ENCODE measurements at regions not wholly inside any gene's neighbourhood (a gene's known extent, or its start where the extent isn't known, plus 50 kb on each side); places are given as distances from the start of the nearest gene placed in this dataset.

DNA sequence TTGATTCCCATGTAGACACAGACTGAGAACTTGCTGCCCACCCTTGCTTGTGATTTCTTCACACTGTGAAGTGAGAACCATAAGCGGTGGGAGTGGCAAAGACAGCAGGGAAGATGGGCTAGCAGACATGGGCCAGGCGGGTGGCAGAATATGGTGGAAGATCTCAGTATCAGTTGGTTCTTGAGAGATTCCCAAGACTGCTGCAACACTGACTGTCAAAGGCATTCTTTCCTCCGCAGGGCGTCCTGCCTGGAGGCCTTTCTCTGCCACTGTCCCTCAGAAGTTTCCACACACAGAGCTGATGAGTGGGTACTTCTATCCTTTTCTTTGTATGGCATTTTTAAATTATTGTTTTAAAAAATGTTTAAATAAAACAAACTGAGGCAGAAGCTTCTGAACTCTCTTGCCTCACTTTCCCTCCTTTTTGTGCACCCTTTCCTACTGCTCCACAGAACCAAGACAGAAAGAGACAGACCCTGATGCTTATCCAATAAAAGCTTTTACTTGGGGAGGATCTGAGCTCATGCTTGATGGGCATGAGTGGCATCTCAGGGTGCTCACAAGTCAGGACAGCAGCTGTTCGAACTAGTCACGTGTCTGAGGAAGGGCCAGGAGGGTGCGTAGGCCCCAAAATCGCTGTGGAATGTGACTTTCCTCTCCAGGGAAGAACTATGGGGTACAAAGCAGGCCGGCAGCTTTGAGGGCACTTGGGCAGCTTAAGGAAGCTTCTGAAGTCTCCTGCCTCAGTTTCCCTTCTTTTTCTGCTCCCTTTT is 104.7 kb upstream of the PCGF5 start:
- no peak overlapping the region for H3K4me3 ChIP-seq (ENCODE audit: low read depth, low read length)
- no peak for DNase-seq (ENCODE audit: low read depth)
- TF ChIP-seq, protein P1, sequence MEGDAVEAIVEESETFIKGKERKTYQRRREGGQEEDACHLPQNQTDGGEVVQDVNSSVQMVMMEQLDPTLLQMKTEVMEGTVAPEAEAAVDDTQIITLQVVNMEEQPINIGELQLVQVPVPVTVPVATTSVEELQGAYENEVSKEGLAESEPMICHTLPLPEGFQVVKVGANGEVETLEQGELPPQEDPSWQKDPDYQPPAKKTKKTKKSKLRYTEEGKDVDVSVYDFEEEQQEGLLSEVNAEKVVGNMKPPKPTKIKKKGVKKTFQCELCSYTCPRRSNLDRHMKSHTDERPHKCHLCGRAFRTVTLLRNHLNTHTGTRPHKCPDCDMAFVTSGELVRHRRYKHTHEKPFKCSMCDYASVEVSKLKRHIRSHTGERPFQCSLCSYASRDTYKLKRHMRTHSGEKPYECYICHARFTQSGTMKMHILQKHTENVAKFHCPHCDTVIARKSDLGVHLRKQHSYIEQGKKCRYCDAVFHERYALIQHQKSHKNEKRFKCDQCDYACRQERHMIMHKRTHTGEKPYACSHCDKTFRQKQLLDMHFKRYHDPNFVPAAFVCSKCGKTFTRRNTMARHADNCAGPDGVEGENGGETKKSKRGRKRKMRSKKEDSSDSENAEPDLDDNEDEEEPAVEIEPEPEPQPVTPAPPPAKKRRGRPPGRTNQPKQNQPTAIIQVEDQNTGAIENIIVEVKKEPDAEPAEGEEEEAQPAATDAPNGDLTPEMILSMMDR (conservative IDR thresholded peaks at IDR 0.05; ENCODE audit: low read depth, low read length), result no peak

GRCh38 chr10:91117505-91117904 is 103.0 kb upstream of the PCGF5 start:
- TF ChIP-seq, protein P1 (conservative IDR thresholded peaks at IDR 0.05; ENCODE audit: low read depth, low read length), result no peak
- no peak for DNase-seq (ENCODE audit: low read depth)
- no peak overlapping the region for H3K4me3 ChIP-seq (ENCODE audit: low read depth, low read length)

GRCh38 chr10:91120348-91120747 is 100.1 kb upstream of the PCGF5 start:
- no peak overlapping the region for H3K4me3 ChIP-seq (ENCODE audit: low read depth, low read length)
- DNase-seq (ENCODE audit: low read depth), result no peak
- TF ChIP-seq, protein P1 (conservative IDR thresholded peaks at IDR 0.05; ENCODE audit: low read depth, low read length), result no peak

- DNase-seq (ENCODE audit: low read depth), result no peak
- H3K4me3 ChIP-seq (ENCODE audit: low read depth, low read length), result no peak overlapping the region
- TF ChIP-seq, protein P1 (conservative IDR thresholded peaks at IDR 0.05; ENCODE audit: low read depth, low read length), result no peak
These were observed 97.2 kb upstream of the PCGF5 start for GRCh38 chr10:91123261-91123660.

GRCh38 chr10:91124016-91124415 is 96.4 kb upstream of the PCGF5 start:
- H3K4me3 ChIP-seq (ENCODE audit: low read depth, low read length), result no peak overlapping the region
- TF ChIP-seq, protein P1 (conservative IDR thresholded peaks at IDR 0.05; ENCODE audit: low read depth, low read length), result no peak
- DNase-seq (ENCODE audit: low read depth), result no peak

GRCh38 chr10:91126471-91126870 is 94.0 kb upstream of the PCGF5 start:
- DNase-seq (ENCODE audit: low read depth), result no peak
- TF ChIP-seq, protein P1 (conservative IDR thresholded peaks at IDR 0.05; ENCODE audit: low read depth, low read length), result no peak
- no peak overlapping the region for H3K4me3 ChIP-seq (ENCODE audit: low read depth, low read length)
